ENCODE measurements at regions not wholly inside any gene's neighbourhood (a gene's known extent, or its start where the extent isn't known, plus 50 kb on each side); places are given as distances from the start of the nearest gene placed in this dataset.

DNA sequence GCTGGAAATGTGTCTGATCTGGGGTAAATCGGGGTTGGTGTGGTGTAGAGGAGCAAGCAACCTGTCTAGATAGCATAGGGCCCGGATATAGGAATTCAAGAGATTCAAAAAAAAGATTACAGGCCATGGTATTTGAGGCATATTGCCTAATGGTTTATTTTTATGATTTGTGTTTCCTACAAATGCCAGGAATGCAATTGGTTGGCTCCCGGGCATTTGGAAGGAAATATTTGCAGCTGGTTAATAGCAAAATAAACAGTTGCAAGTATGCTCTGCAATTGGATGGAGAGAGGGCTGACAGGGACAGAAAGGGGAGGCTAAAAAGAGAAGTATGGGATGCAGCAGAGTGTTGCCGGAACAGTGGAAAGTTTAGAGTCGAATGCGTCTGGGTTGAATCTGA lies 315.6 kb upstream of the ATP2B1 start:
- peak; percentile 13 for DNase-seq (ENCODE audit: low read depth)
- no peak overlapping the region for H3K4me3 ChIP-seq (replicated peaks; ENCODE audit: low read depth, low read length)
- TF ChIP-seq, protein P1, sequence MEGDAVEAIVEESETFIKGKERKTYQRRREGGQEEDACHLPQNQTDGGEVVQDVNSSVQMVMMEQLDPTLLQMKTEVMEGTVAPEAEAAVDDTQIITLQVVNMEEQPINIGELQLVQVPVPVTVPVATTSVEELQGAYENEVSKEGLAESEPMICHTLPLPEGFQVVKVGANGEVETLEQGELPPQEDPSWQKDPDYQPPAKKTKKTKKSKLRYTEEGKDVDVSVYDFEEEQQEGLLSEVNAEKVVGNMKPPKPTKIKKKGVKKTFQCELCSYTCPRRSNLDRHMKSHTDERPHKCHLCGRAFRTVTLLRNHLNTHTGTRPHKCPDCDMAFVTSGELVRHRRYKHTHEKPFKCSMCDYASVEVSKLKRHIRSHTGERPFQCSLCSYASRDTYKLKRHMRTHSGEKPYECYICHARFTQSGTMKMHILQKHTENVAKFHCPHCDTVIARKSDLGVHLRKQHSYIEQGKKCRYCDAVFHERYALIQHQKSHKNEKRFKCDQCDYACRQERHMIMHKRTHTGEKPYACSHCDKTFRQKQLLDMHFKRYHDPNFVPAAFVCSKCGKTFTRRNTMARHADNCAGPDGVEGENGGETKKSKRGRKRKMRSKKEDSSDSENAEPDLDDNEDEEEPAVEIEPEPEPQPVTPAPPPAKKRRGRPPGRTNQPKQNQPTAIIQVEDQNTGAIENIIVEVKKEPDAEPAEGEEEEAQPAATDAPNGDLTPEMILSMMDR (IDR thresholded peaks at IDR 0.05; ENCODE audit: low read length, missing control alignments), result no peak

DNA sequence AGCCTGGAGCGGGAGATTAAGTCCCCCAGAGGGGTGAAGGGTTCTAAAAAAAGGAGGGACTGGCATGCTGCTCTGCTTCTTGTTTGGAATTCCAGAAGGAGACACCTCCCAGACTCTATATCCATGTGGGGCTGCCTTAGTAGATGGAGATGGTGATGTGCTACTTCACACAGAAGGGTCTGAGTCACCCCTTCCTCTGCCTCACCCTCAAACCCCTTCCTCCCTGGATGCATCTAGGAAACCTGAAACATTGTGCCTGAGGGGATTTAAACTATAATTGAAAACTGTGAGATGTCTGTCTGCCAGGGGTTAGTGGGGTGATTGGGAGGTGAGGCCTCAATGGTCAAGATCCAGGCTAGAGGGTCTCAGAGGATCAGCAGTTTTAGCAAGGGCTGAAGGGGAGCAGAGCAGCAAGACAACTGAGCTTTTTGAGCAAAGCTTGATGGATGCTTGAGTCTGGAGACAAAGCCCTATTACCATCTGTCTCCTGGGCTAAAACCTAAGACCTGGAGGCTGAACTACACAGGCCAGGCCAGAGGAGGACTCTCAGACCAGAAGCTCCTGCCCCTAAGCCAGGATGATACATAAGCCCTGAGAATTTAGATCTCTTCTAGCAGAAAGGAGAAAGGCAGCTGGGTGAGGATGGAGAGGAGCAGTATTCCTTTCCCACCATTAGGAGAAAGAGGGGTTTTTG lies 314.7 kb upstream of the ATP2B1 start:
- no peak overlapping the region for H3K4me3 ChIP-seq (replicated peaks; ENCODE audit: low read depth, low read length)
- TF ChIP-seq, protein P1 (IDR thresholded peaks at IDR 0.05; ENCODE audit: low read length, missing control alignments), result no peak
- no peak for DNase-seq (ENCODE audit: low read depth)

GRCh38 chr12:90021795-90022440 lies 313.3 kb upstream of the ATP2B1 start:
- no peak for DNase-seq (ENCODE audit: low read depth)
- no peak overlapping the region for H3K4me3 ChIP-seq (replicated peaks; ENCODE audit: low read depth, low read length)
- TF ChIP-seq, protein P1 (IDR thresholded peaks at IDR 0.05; ENCODE audit: low read length, missing control alignments), result no peak

GRCh38 chr12:90020881-90021280 lies 312.2 kb upstream of the ATP2B1 start:
- TF ChIP-seq, protein P1 (IDR thresholded peaks at IDR 0.05; ENCODE audit: low read length, missing control alignments), result no peak
- DNase-seq (ENCODE audit: low read depth), result no peak
- no peak overlapping the region for H3K4me3 ChIP-seq (replicated peaks; ENCODE audit: low read depth, low read length)

DNA sequence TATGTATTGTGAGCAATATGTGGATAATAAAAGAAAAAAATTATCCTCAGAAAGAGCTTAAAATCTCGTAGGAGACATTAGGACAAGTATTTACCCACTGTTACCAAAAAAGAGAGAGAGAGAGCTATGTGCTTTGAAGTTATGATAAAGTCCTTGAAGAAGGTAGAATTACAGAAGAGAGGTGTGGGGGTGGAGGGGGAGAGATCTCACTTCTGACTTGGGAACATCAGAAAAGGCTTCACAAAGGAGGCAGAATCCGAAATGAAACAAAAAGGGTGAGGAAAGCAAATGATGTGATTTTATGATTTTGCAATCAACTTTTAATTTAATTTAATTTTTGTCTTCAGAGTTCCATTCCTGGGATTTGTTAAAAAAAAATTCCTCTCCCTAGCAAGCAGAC lies 311.8 kb upstream of the ATP2B1 start:
- TF ChIP-seq, protein P1 (IDR thresholded peaks at IDR 0.05; ENCODE audit: low read length, missing control alignments), result no peak
- no peak for DNase-seq (ENCODE audit: low read depth)
- no peak overlapping the region for H3K4me3 ChIP-seq (replicated peaks; ENCODE audit: low read depth, low read length)

DNA sequence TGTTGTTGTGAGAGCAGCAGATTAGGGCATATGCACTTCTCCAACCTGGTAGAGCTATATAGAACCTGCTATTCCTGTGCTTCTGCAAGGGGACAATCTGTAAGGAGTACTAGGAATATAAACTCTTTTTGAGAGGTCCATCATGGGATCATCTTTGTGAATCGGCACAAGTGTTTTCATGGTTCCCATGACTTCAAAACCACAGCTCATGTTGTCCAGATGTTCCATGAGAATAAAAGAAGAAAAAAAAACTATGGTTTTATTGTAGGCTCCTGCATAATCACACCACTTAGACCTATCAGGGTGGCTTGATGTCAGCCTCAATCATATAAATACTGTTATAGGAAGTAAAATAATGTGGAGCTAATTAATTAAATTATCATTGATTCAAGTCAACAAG lies 311.4 kb upstream of the ATP2B1 start:
- no peak for DNase-seq (ENCODE audit: low read depth)
- TF ChIP-seq, protein P1 (IDR thresholded peaks at IDR 0.05; ENCODE audit: low read length, missing control alignments), result no peak
- no peak overlapping the region for H3K4me3 ChIP-seq (replicated peaks; ENCODE audit: low read depth, low read length)

DNA sequence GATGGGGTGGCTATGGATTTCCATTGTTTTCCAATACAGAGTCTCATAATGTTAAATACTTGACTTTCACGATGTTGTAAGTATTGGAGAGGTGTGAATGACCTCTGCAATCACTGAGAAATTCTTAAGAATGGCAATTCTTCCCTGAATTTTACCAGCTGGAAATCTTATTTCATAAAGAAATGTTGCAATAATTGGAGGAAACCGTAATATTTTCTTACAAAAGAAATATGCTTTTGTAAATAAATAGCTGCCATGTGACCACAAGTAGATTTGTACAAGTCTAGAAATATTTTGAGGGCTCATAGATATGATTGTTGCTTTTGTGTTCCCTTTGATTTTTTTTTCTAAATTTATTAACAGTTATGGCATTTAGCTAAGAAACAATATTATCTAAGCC lies 308.7 kb upstream of the ATP2B1 start:
- TF ChIP-seq, protein P1 (IDR thresholded peaks at IDR 0.05; ENCODE audit: low read length, missing control alignments), result no peak
- DNase-seq (ENCODE audit: low read depth), result no peak
- H3K4me3 ChIP-seq (replicated peaks; ENCODE audit: low read depth, low read length), result no peak overlapping the region
